ENCODE measurements at regions not wholly inside any gene's neighbourhood (a gene's known extent, or its start where the extent isn't known, plus 50 kb on each side); places are given as distances from the start of the nearest gene placed in this dataset.

- Histone ChIP-seq H3K27ac (ENCODE audit: low read length) (no peak overlapping the region), H4K20me1 (ENCODE audit: insufficient read depth, low read length) (no peaks in the 10 kb centered on the region), H3K9me3 (ENCODE audit: insufficient read depth, low read length, severe bottlenecking) (no peaks in the 10 kb centered on the region), H2AFZ (ENCODE audit: low read depth, low read length) (no peak overlapping the region), H3K36me3 (ENCODE audit: insufficient read depth, low read length) (no peaks in the 10 kb centered on the region), H3K4me2 (ENCODE audit: insufficient read depth, low read length) (no peak overlapping the region), H3K79me2 (ENCODE audit: insufficient read depth, low read length) (no peaks in the 10 kb centered on the region), H3K4me3 (ENCODE audit: low read depth in 1 of 2, low read length in 2 of 2) (no peak overlapping the region), H3K4me1 (ENCODE audit: insufficient read depth, low read length) (no peaks in the 10 kb centered on the region), H3K27me3 (ENCODE audit: insufficient read depth, low read length, poor library complexity) (no peaks in the 10 kb centered on the region), H3K9ac (ENCODE audit: low read depth, low read length) (no peak overlapping the region)
- ATAC-seq (ENCODE audit: insufficient read depth, low read depth) (no peak), DNase-seq (no peak)
- TF ChIP-seq, protein P1, sequence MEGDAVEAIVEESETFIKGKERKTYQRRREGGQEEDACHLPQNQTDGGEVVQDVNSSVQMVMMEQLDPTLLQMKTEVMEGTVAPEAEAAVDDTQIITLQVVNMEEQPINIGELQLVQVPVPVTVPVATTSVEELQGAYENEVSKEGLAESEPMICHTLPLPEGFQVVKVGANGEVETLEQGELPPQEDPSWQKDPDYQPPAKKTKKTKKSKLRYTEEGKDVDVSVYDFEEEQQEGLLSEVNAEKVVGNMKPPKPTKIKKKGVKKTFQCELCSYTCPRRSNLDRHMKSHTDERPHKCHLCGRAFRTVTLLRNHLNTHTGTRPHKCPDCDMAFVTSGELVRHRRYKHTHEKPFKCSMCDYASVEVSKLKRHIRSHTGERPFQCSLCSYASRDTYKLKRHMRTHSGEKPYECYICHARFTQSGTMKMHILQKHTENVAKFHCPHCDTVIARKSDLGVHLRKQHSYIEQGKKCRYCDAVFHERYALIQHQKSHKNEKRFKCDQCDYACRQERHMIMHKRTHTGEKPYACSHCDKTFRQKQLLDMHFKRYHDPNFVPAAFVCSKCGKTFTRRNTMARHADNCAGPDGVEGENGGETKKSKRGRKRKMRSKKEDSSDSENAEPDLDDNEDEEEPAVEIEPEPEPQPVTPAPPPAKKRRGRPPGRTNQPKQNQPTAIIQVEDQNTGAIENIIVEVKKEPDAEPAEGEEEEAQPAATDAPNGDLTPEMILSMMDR (IDR thresholded peaks at IDR 0.05; ENCODE audit: borderline replicate concordance, extremely low read depth, low read length, poor library complexity, severe bottlenecking) = no peak
- no peak for TF ChIP-seq EZH2 (IDR thresholded peaks at IDR 0.05; ENCODE audit: borderline replicate concordance, low read depth, low read length, severe bottlenecking)
Measured at GRCh38 chr9:115880221-115880885, 273.2 kb upstream of the PAPPA start.

DNA sequence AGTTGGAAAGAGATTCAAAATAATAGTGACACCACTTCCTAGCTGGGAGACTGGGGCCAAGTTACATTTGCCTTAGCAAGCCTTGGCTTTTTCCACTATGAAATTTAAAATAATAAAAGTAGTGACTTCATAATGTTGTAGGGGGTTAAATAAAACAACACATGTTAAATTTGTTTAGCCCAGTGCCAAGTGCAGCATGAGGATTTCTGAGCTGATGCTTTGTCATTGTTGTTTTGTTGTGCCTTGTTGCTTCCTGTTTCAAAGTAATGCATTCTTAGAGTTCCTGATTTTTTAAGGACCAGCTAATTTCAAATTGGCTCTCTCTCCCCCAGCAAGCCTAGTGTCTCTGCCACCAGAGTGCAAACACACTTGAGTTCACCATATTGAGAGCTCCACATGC is 270.7 kb upstream of the PAPPA start:
- H3K27me3 ChIP-seq (ENCODE audit: insufficient read depth, low read length, poor library complexity) = no peaks in the 10 kb centered on the region
- DNase-seq (no peak), ATAC-seq (ENCODE audit: insufficient read depth, low read depth) (no peak)
- H3K4me2 ChIP-seq (ENCODE audit: insufficient read depth, low read length) = no peak overlapping the region
- no peak overlapping the region for H3K9ac ChIP-seq (ENCODE audit: low read depth, low read length)
- H4K20me1 ChIP-seq (ENCODE audit: insufficient read depth, low read length) = no peaks in the 10 kb centered on the region
- no peaks in the 10 kb centered on the region for H3K79me2 ChIP-seq (ENCODE audit: insufficient read depth, low read length)
- no peaks in the 10 kb centered on the region for H3K9me3 ChIP-seq (ENCODE audit: insufficient read depth, low read length, severe bottlenecking)
- no peak overlapping the region for H3K27ac ChIP-seq (ENCODE audit: low read length)
- no peak for TF ChIP-seq EZH2 (IDR thresholded peaks at IDR 0.05; ENCODE audit: borderline replicate concordance, low read depth, low read length, severe bottlenecking)
- TF ChIP-seq, protein P1 (IDR thresholded peaks at IDR 0.05; ENCODE audit: borderline replicate concordance, extremely low read depth, low read length, poor library complexity, severe bottlenecking) = no peak
- no peak overlapping the region for H2AFZ ChIP-seq (ENCODE audit: low read depth, low read length)
- H3K4me3 ChIP-seq (ENCODE audit: low read depth in 1 of 2, low read length in 2 of 2) = no peak overlapping the region
- H3K36me3 ChIP-seq (ENCODE audit: insufficient read depth, low read length) = no peaks in the 10 kb centered on the region
- H3K4me1 ChIP-seq (ENCODE audit: insufficient read depth, low read length) = no peaks in the 10 kb centered on the region

- Histone ChIP-seq H3K4me2 (ENCODE audit: insufficient read depth, low read length) (no peak overlapping the region), H3K9me3 (ENCODE audit: insufficient read depth, low read length, severe bottlenecking) (no peaks in the 10 kb centered on the region), H3K4me1 (ENCODE audit: insufficient read depth, low read length) (no peaks in the 10 kb centered on the region), H3K27me3 (ENCODE audit: insufficient read depth, low read length, poor library complexity) (no peaks in the 10 kb centered on the region), H3K36me3 (ENCODE audit: insufficient read depth, low read length) (no peaks in the 10 kb centered on the region), H3K9ac (ENCODE audit: low read depth, low read length) (no peak overlapping the region), H2AFZ (ENCODE audit: low read depth, low read length) (no peak overlapping the region), H4K20me1 (ENCODE audit: insufficient read depth, low read length) (no peaks in the 10 kb centered on the region), H3K27ac (ENCODE audit: low read length) (no peak overlapping the region), H3K4me3 (ENCODE audit: low read depth in 1 of 2, low read length in 2 of 2) (no peak overlapping the region), H3K79me2 (ENCODE audit: insufficient read depth, low read length) (no peaks in the 10 kb centered on the region)
- no peak for ATAC-seq (ENCODE audit: insufficient read depth, low read depth)
- no peak for DNase-seq
- TF ChIP-seq, protein P1 (IDR thresholded peaks at IDR 0.05; ENCODE audit: borderline replicate concordance, extremely low read depth, low read length, poor library complexity, severe bottlenecking) = peak; percentile 56
- TF ChIP-seq EZH2 (IDR thresholded peaks at IDR 0.05; ENCODE audit: borderline replicate concordance, low read depth, low read length, severe bottlenecking) = no peak
Measured at GRCh38 chr9:115883467-115884329, 269.9 kb upstream of the PAPPA start.

Measured in DND-41 (cell line).